B cell (primary cell): ENCODE measurements at regions not wholly inside any gene's neighbourhood (a gene's known extent, or its start where the extent isn't known, plus 50 kb on each side); places are given as distances from the start of the nearest gene placed in this dataset.

Source experiments
- ATAC-seq: fragments of 200-7000 bp; cut with Tn5 transposase; one replicate; pipeline ENCODE4 v1.10.0; 2021; ENCODE audit warnings: low read depth, mild to moderate bottlenecking, moderate number of reproducible peaks, moderate library complexity
- CTCF ChIA-PET: fragments of 350-600 bp; sonication (Branson Sonifier 250); formaldehyde crosslinking; loops from one replicate; lab custom pipeline; 2021; ENCODE audit warnings: antibody characterized with exemption, inconsistent platforms; lab: Charles Lee
- POLR2A ChIA-PET: fragments of 350-600 bp; sonication (Branson Sonifier 250); formaldehyde crosslinking; loops from one replicate; lab custom pipeline; 2021; ENCODE audit warnings: antibody characterized with exemption; lab: Charles Lee
- DNase-seq: peaks from one replicate; pipeline ENCODE4 v3.0.0; 2013
- H2AFZ ChIP-seq: 2 replicates; pipeline ENCODE4 v1.6.1; 2012; ENCODE audit warnings: mild to moderate bottlenecking, low read depth, low read length; ENCODE audit not compliant: insufficient read depth, poor library complexity, severe bottlenecking
- H3K27ac ChIP-seq, 2 donors: 1 replicate in 1 of 2; 2 replicates in 1 of 2; pipeline ENCODE4 v1.5.1; 2012 to 2013; ENCODE audit warnings: low read length in 2 of 2, mild to moderate bottlenecking in 2 of 2, moderate library complexity in 1 of 2
- H3K27me3 ChIP-seq, 4 experiments: fragments of 200-600 bp in 1 of 4; sonication (generic) in 1 of 4; replicated peaks in 1 of 4; 1 replicate in 2 of 4; 2 replicates in 2 of 4; pipeline versions ENCODE4 v1.6.1 to v1.7.0; 2013 to 2016; ENCODE audit warnings: low read length in 3 of 4, mild to moderate bottlenecking in 2 of 4, mixed read lengths in 1 of 4, moderate library complexity in 1 of 4; ENCODE audit not compliant: insufficient read depth in 4 of 4, control insufficient read depth in 3 of 4; ENCODE audit errors: control extremely low read depth in 1 of 4
- H3K36me3 ChIP-seq, 2 experiments: replicated peaks in 1 of 2; 1 replicate in 1 of 2; 2 replicates in 1 of 2; pipeline versions ENCODE4 v1.6.1 to v1.7.1; 2013; ENCODE audit warnings: low read length in 1 of 2; ENCODE audit not compliant: insufficient read depth in 2 of 2, control insufficient read depth in 1 of 2; ENCODE audit errors: control extremely low read depth in 1 of 2, extremely low read depth in 1 of 2
- H3K4me1 ChIP-seq, 2 donors: fragments of 200-600 bp in 1 of 2; sonication (generic) in 1 of 2; 1 replicate in 1 of 2; 2 replicates in 1 of 2; pipeline versions ENCODE4 v1.5.1 to v1.6.1; 2013 to 2017; ENCODE audit warnings: low read length in 2 of 2; ENCODE audit not compliant: control insufficient read depth in 2 of 2, insufficient read depth in 2 of 2
- H3K4me2 ChIP-seq: replicated peaks from 2 replicates; pipeline ENCODE3; 2012; ENCODE audit warnings: mild to moderate bottlenecking, low read depth, low read length; ENCODE audit not compliant: poor library complexity, severe bottlenecking
- H3K4me3 ChIP-seq, 5 experiments: fragments of 200-600 bp in 1 of 5; sonication (generic) in 1 of 5; 1 replicate in 3 of 5; 2 replicates in 2 of 5; pipeline versions ENCODE4 v1.5.1 to v1.7.0; 2011 to 2016; ENCODE audit warnings: low read length in 4 of 5, mild to moderate bottlenecking in 4 of 5, low read depth in 2 of 5, control low read depth in 1 of 5, moderate library complexity in 1 of 5; ENCODE audit not compliant: insufficient read depth in 1 of 5; ENCODE audit errors: control extremely low read depth in 1 of 5, extremely low read depth in 1 of 5
- H3K79me2 ChIP-seq: fragments of 200-600 bp; sonication (generic); one replicate; pipeline ENCODE4 v1.6.0; 2016; ENCODE audit warnings: low read length; ENCODE audit not compliant: control insufficient read depth, insufficient read depth
- H3K9ac ChIP-seq: fragments of 200-600 bp; sonication (generic); 2 replicates; pipeline ENCODE4 v1.6.1; 2017; ENCODE audit warnings: mild to moderate bottlenecking, low read length, moderate library complexity
- H3K9me3 ChIP-seq, 3 donors: one replicate each; pipeline versions ENCODE4 v1.6.1 to v1.7.1; 2013; ENCODE audit warnings: low read length in 2 of 3; ENCODE audit not compliant: control insufficient read depth in 2 of 3, insufficient read depth in 1 of 3; ENCODE audit errors: control extremely low read depth in 1 of 3
- H4K20me1 ChIP-seq: 2 replicates; pipeline ENCODE4 v1.6.0; 2012; ENCODE audit warnings: mild to moderate bottlenecking, low read length; ENCODE audit not compliant: insufficient read depth, control insufficient read depth, poor library complexity, severe bottlenecking
- H3K27ac Mint-ChIP-seq: one replicate; pipeline ENCODE4 v1.8.0; 2021; ENCODE audit warnings: mixed read lengths
- H3K27me3 Mint-ChIP-seq: one replicate; pipeline ENCODE4 v1.8.0; 2021; ENCODE audit warnings: mixed read lengths
- H3K4me1 Mint-ChIP-seq: one replicate; pipeline ENCODE4 v1.8.0; 2021; ENCODE audit warnings: mixed read lengths
- H3K4me3 Mint-ChIP-seq: one replicate; pipeline ENCODE4 v1.8.0; 2021; ENCODE audit warnings: mixed read lengths
- H3K9me3 Mint-ChIP-seq: one replicate; pipeline ENCODE4 v1.8.0; 2022; ENCODE audit warnings: mixed read lengths; ENCODE audit not compliant: insufficient read depth
- CTCF ChIP-seq: fragments of 200-600 bp; IDR thresholded peaks from one replicate; pipeline ENCODE4 v1.8.0; 2022; ENCODE audit warnings: antibody characterized with exemption, mild to moderate bottlenecking
- EZH2 ChIP-seq: IDR thresholded peaks from 2 replicates; pipeline ENCODE4 v1.6.1; 2012; ENCODE audit warnings: borderline replicate concordance, low read depth, mild to moderate bottlenecking, moderate library complexity, low read length; ENCODE audit not compliant: insufficient read depth, poor library complexity, severe bottlenecking
- WGBS: methylation state at CpG from one replicate; pipeline ENCODE4 v1.1.5; 2013; ENCODE audit warnings: missing lambda C conversion rate; ENCODE audit not compliant: insufficient coverage; 5-methylcytosine and 5-hydroxymethylcytosine counted together
- intact Hi-C: fragments of 100-400 bp; cut with micrococcal nuclease; formaldehyde crosslinking; loops from one replicate; pipeline ENCODE4 v1.10.0; 2022

GRCh38 chr5:52605317-52606313 is 182.1 kb upstream of the ITGA1 start:
- Mint-ChIP-seq H3K4me3 (no peak overlapping the region), H3K27me3 (no peaks in the 10 kb centered on the region), H3K27ac (no peak overlapping the region), H3K4me1 (no peaks in the 10 kb centered on the region), H3K9me3 (no peaks in the 10 kb centered on the region)
- ATAC-seq (no peak), DNase-seq (no peak)
- no peak overlapping the region for H3K4me3 ChIP-seq
- no peak overlapping the region for H2AFZ ChIP-seq
- ChIA-PET POLR2A (no interaction called here), CTCF (no interaction called here)
- no peaks in the 10 kb centered on the region for H4K20me1 ChIP-seq
- intact Hi-C loops: no loop called here
- H3K9ac ChIP-seq: no peak overlapping the region
- no peak overlapping the region for H3K4me2 ChIP-seq
- H3K27me3 ChIP-seq: no peaks in the 10 kb centered on the region
- no peaks in the 10 kb centered on the region for H3K4me1 ChIP-seq
- no peaks in the 10 kb centered on the region for H3K79me2 ChIP-seq
- TF ChIP-seq EZH2 (no peak), CTCF (no peak)
- H3K27ac ChIP-seq: no peak overlapping the region
- H3K36me3 ChIP-seq: no peaks in the 10 kb centered on the region
- H3K9me3 ChIP-seq: no peaks in the 10 kb centered on the region
- WGBS: 64% methylated on average over 2 of the region's 6 CpGs

GRCh38 chr5:52607227-52607824 is 180.4 kb upstream of the ITGA1 start:
- ATAC-seq (no peak), DNase-seq (no peak)
- Histone ChIP-seq H4K20me1 (no peaks in the 10 kb centered on the region), H3K4me3 (no peak overlapping the region), H3K36me3 (no peaks in the 10 kb centered on the region), H2AFZ (no peak overlapping the region), H3K4me1 (no peaks in the 10 kb centered on the region), H3K79me2 (no peaks in the 10 kb centered on the region), H3K27me3 (no peaks in the 10 kb centered on the region), H3K9ac (no peak overlapping the region), H3K27ac (no peak overlapping the region), H3K9me3 (no peaks in the 10 kb centered on the region), H3K4me2 (no peak overlapping the region)
- POLR2A ChIA-PET: no interaction called here
- no peak for TF ChIP-seq CTCF
- H3K27ac Mint-ChIP-seq: no peak overlapping the region
- H3K4me3 Mint-ChIP-seq: no peak overlapping the region
- H3K9me3 Mint-ChIP-seq: no peaks in the 10 kb centered on the region
- no peaks in the 10 kb centered on the region for H3K4me1 Mint-ChIP-seq
- CTCF ChIA-PET: no interaction called here
- no peaks in the 10 kb centered on the region for H3K27me3 Mint-ChIP-seq
- intact Hi-C loops: no loop called here
